ENCODE measurements at regions not wholly inside any gene's neighbourhood (a gene's known extent, or its start where the extent isn't known, plus 50 kb on each side); places are given as distances from the start of the nearest gene placed in this dataset.
"Not testable (repeated sequence)": the region's sequence is repeated elsewhere in the genome, so short reads cannot be mapped to it uniquely, and the experiment has no call there.

GRCh38 chr12:33920460-33920859, 101.8 kb upstream of the ALG10 start:
- TF ChIP-seq CTCF (IDR thresholded peaks at IDR 0.05); GABPA (IDR thresholded peaks at IDR 0.05; ENCODE audit: low read depth); RAD21 (IDR thresholded peaks at IDR 0.05; ENCODE audit: low read length); RXRA (IDR thresholded peaks at IDR 0.05; ENCODE audit: borderline replicate concordance, low read depth); MAX (IDR thresholded peaks at IDR 0.05; ENCODE audit: low read depth); FOXM1 (IDR thresholded peaks at IDR 0.05; ENCODE audit: low read depth): not testable (repeated sequence)
